ENCODE measurements at regions not wholly inside any gene's neighbourhood (a gene's known extent, or its start where the extent isn't known, plus 50 kb on each side); places are given as distances from the start of the nearest gene placed in this dataset.
"Not testable (repeated sequence)": the region's sequence is repeated elsewhere in the genome, so short reads cannot be mapped to it uniquely, and the experiment has no call there.

GRCh38 chr4:77305766-77306165 is 148.8 kb downstream of the CCNG2 start:
- DNase-seq (ENCODE audit: low read depth in 2 of 2), result no peak

GRCh38 chr4:77306496-77306895 is 149.5 kb downstream of the CCNG2 start:
- DNase-seq (ENCODE audit: low read depth in 2 of 2), result no peak

- no peak for DNase-seq (ENCODE audit: low read depth in 2 of 2)
Measured at GRCh38 chr4:77308843-77309242, 151.8 kb downstream of the CCNG2 start.

- no peak for DNase-seq (ENCODE audit: low read depth in 2 of 2)
Measured at GRCh38 chr4:77309496-77309895, 152.5 kb downstream of the CCNG2 start.

GRCh38 chr4:77310931-77311330 is 153.9 kb downstream of the CCNG2 start:
- no peak for DNase-seq (ENCODE audit: low read depth in 2 of 2)

- DNase-seq (ENCODE audit: low read depth in 2 of 2), result no peak
Measured at GRCh38 chr4:77314697-77315096, 157.7 kb downstream of the CCNG2 start.

GRCh38 chr4:77327151-77327550 is 170.1 kb downstream of the CCNG2 start:
- no peak for DNase-seq (ENCODE audit: low read depth in 2 of 2)

GRCh38 chr4:77332696-77333270 is 175.8 kb downstream of the CCNG2 start:
- DNase-seq (ENCODE audit: low read depth in 2 of 2), result no peak

GRCh38 chr4:77336411-77337142 is 179.6 kb downstream of the CCNG2 start:
- no peak for DNase-seq (ENCODE audit: low read depth in 2 of 2)

GRCh38 chr4:77342170-77342810 is 185.3 kb downstream of the CCNG2 start:
- DNase-seq (ENCODE audit: low read depth in 2 of 2), result no peak

- DNase-seq (ENCODE audit: low read depth in 2 of 2), result no peak
Measured at GRCh38 chr4:77344001-77344400, 187.0 kb downstream of the CCNG2 start.

GRCh38 chr4:77344784-77345183 is 187.8 kb downstream of the CCNG2 start:
- no peak for DNase-seq (ENCODE audit: low read depth in 2 of 2)

- no peak for DNase-seq (ENCODE audit: low read depth in 2 of 2)
Measured at GRCh38 chr4:77347351-77347966, 190.5 kb downstream of the CCNG2 start.

- no peak for DNase-seq (ENCODE audit: low read depth in 2 of 2)
Measured at GRCh38 chr4:77348815-77349214, 191.8 kb downstream of the CCNG2 start.

GRCh38 chr4:77349364-77349763 is 192.4 kb downstream of the CCNG2 start:
- no peak for DNase-seq (ENCODE audit: low read depth in 2 of 2)

- no peak for DNase-seq (ENCODE audit: low read depth in 2 of 2)
Measured at GRCh38 chr4:77349796-77350195, 192.8 kb downstream of the CCNG2 start.

- no peak for DNase-seq (ENCODE audit: low read depth in 2 of 2)
Measured at GRCh38 chr4:77352192-77352591, 195.2 kb downstream of the CCNG2 start.

- DNase-seq (ENCODE audit: low read depth in 2 of 2), result not testable (repeated sequence)
Measured at GRCh38 chr4:77353724-77354315, 196.8 kb downstream of the CCNG2 start.

- DNase-seq (ENCODE audit: low read depth in 2 of 2), result no peak
Measured at GRCh38 chr4:77354550-77354949, 197.5 kb downstream of the CCNG2 start.

- DNase-seq (ENCODE audit: low read depth in 2 of 2), result no peak
Measured at GRCh38 chr4:77355731-77356130, 198.7 kb downstream of the CCNG2 start.

GRCh38 chr4:77358315-77358928 is 201.4 kb downstream of the CCNG2 start:
- DNase-seq (ENCODE audit: low read depth in 2 of 2), result no peak

GRCh38 chr4:77360451-77360850 is 203.4 kb downstream of the CCNG2 start:
- no peak for DNase-seq (ENCODE audit: low read depth in 2 of 2)
